ENCODE measurements at regions not wholly inside any gene's neighbourhood (a gene's known extent, or its start where the extent isn't known, plus 50 kb on each side); places are given as distances from the start of the nearest gene placed in this dataset.

- no peak for TF ChIP-seq POLR2A (IDR thresholded peaks at IDR 0.05)
- TF ChIP-seq CTCF (IDR thresholded peaks at IDR 0.05) = no peak
These were observed 102.2 kb upstream of the SLC24A3 start for GRCh38 chr20:19110285-19110684.

All from lower leg skin (tissue), 3 donors.